ENCODE measurements at regions not wholly inside any gene's neighbourhood (a gene's known extent, or its start where the extent isn't known, plus 50 kb on each side); places are given as distances from the start of the nearest gene placed in this dataset.

- TF ChIP-seq POLR2A (IDR thresholded peaks at IDR 0.05; ENCODE audit: low read length): no peak
- TF ChIP-seq GATA1 (IDR thresholded peaks at IDR 0.05; ENCODE audit: low read depth, low read length): no peak
Observed at GRCh38 chr21:43338951-43339350, 88.0 kb downstream of the SIK1 start.
